Ovary (tissue), 7 donors: ENCODE measurements at regions not wholly inside any gene's neighbourhood (a gene's known extent, or its start where the extent isn't known, plus 50 kb on each side); places are given as distances from the start of the nearest gene placed in this dataset.

ENCODE experiments used
- DNase-seq, 5 donors: peaks; one replicate each; pipeline ENCODE4 v3.0.0-alpha.2; 2019 to 2020
- H3K27ac ChIP-seq, 2 donors: fragments of 200-600 bp; one replicate each; pipeline versions ENCODE4 v1.5.1 to v1.8.0; 2019 to 2022
- H3K27me3 ChIP-seq: fragments of 200-600 bp; one replicate; pipeline ENCODE4 v1.8.0; 2022
- H3K36me3 ChIP-seq: fragments of 200-600 bp; sonication (generic); one replicate; pipeline ENCODE4 v1.5.1; 2019
- H3K4me1 ChIP-seq: one replicate; pipeline ENCODE4 v1.8.1; 2013; ENCODE audit warnings: mild to moderate bottlenecking, moderate library complexity; ENCODE audit not compliant: insufficient read depth
- H3K4me3 ChIP-seq: fragments of 200-600 bp; sonication (generic); one replicate; pipeline ENCODE4 v1.5.1; 2017
- H3K9me3 ChIP-seq, 2 donors: fragments of 200-600 bp in 1 of 2; sonication (generic) in 1 of 2; one replicate each; pipeline versions ENCODE4 v1.5.1 to v1.8.1; 2013 to 2019; ENCODE audit warnings: mild to moderate bottlenecking in 1 of 2, moderate library complexity in 1 of 2
- EP300 ChIP-seq: sonication (generic); formaldehyde crosslinking; IDR thresholded peaks from one replicate; pipeline ENCODE4 v1.6.1; 2017; ENCODE audit warnings: antibody characterized with exemption
- POLR2A ChIP-seq: fragments of 450-650 bp; IDR thresholded peaks from one replicate; pipeline ENCODE4 v1.6.1; 2017; ENCODE audit warnings: antibody characterized with exemption, mild to moderate bottlenecking, moderate library complexity
- WGBS, 3 donors: extraction: QIAGEN DNeasy Blood & Tissue Kit in 1 of 3; methylation state at CpG; one replicate each; pipeline versions ENCODE4 v1.1.5 to v1.1.7; 2013 to 2017; 5-methylcytosine and 5-hydroxymethylcytosine counted together
- intact Hi-C, 4 donors: fragments of 100-400 bp; cut with DNase I; formaldehyde crosslinking; loops; one replicate each; pipeline versions ENCODE4 v1.11.0 to v1.15.1; 2022 to 2023
- TF ChIP-seq, protein P1 (sequence below), 3 donors: fragments of 450-650 bp in 2 of 3; fragments of 200-600 bp in 1 of 3; IDR thresholded peaks; one replicate each; pipeline versions ENCODE4 v1.5.1 to v1.8.0; 2016 to 2022; ENCODE audit warnings: antibody characterized with exemption in 3 of 3, mild to moderate bottlenecking in 1 of 3
- donor health status: DM: no; HTN: no; CAD: no; lungs with moderate emphysema.
- donor health status: DM: no; HTN: no; CAD: no.
- donor health status: Bipolar disorder and iron deficiency.
- donor health status: DM: no; HTN: no; CAD: no.
- donor health status: DM: yes; HTN: yes; CAD: no.

DNA sequence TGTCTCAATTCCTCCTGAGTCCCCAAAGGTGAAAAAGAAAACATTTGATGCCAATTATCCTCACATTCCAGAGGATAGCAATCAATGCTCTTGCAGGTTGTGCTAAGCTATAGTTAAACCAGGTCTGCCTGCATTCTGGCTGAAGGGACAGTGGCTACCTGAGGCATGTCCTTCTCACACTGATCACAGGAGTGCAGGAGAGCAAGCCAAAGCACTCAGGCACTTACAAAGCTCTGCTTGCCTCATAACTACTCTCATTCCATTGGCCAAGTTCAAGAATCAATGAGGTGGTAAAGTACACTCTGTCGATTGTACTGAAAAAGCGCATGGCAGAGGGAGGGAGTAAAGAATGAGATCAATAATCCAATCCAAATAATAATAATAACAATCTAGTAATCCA is 342.0 kb upstream of the PPP2R3A start:
- WGBS, 3 donors: 74 to 80% (median 78%) methylated on average over 2 of the region's 2 CpGs
- DNase-seq: no peak
- H3K27me3 ChIP-seq: no peaks in the 10 kb centered on the region
- H3K9me3 ChIP-seq: no peaks in the 10 kb centered on the region
- no peak overlapping the region for H3K27ac ChIP-seq
- no peaks in the 10 kb centered on the region for H3K36me3 ChIP-seq
- H3K4me3 ChIP-seq: no peak overlapping the region
- TF ChIP-seq, protein P1, sequence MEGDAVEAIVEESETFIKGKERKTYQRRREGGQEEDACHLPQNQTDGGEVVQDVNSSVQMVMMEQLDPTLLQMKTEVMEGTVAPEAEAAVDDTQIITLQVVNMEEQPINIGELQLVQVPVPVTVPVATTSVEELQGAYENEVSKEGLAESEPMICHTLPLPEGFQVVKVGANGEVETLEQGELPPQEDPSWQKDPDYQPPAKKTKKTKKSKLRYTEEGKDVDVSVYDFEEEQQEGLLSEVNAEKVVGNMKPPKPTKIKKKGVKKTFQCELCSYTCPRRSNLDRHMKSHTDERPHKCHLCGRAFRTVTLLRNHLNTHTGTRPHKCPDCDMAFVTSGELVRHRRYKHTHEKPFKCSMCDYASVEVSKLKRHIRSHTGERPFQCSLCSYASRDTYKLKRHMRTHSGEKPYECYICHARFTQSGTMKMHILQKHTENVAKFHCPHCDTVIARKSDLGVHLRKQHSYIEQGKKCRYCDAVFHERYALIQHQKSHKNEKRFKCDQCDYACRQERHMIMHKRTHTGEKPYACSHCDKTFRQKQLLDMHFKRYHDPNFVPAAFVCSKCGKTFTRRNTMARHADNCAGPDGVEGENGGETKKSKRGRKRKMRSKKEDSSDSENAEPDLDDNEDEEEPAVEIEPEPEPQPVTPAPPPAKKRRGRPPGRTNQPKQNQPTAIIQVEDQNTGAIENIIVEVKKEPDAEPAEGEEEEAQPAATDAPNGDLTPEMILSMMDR (IDR thresholded peaks at IDR 0.05): no peak
- TF ChIP-seq POLR2A: no peak
- TF ChIP-seq EP300: no peak
- intact Hi-C loops: no loop called here
- H3K4me1 ChIP-seq: no peaks in the 10 kb centered on the region

DNA sequence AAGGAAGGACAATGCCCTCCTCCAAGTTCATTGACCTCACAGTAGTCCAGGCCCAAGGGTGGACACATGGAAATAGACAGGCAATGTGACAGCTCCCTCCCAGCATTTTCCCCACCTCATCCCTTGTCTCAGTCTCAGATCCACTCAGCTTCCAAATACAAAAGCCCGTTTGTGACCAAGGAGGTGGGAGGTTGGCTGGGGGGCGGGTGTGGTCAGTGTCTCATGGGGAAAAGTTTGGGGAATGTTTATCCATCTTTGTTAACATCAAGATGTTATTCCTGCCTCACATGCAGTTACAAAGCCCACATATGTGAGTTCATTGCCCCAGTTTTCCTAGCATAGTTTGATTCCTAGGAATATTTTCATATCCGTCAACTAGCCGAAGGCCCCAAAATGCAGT is 338.5 kb upstream of the PPP2R3A start:
- TF ChIP-seq EP300: no peak
- no peak for TF ChIP-seq POLR2A
- TF ChIP-seq, protein P1 (IDR thresholded peaks at IDR 0.05): no peak

DNA sequence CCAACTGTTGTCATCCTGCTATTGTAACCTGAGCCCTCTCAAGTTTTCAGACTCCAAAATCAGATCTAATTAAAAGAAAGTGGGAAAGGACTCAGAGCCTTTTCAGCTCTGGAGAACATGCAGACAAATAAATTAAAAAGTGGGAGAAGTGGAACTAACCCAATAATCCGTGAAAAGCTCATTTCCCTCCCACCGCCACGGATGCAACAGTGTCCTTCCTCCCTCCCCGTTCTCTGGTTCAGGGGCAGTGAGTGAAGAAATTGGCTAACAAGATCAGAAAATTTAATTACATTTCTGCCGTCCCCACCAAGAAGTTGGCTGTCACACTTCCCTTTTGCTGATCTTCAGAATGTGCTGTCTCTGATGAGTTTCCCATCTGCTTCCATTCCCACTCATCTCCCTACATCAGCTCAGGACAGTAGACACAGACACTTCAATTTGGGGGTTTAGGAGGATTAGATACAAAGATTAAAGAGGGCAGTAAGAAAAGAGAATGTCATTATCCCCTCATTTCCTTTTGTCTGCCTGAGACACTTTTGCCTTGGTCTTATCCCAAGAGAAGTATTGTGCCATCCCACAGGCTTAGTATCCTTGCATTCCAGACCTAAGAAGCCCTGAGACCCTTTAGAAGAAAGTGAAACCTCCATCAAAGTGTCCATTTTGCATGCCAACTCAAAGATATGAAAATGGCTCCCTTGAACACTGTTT is 335.7 kb upstream of the PPP2R3A start:
- intact Hi-C loops: no loop called here
- no peak overlapping the region for H3K27ac ChIP-seq
- H3K36me3 ChIP-seq: no peaks in the 10 kb centered on the region
- no peaks in the 10 kb centered on the region for H3K4me1 ChIP-seq
- TF ChIP-seq EP300: no peak
- TF ChIP-seq, protein P1 (IDR thresholded peaks at IDR 0.05): no peak
- TF ChIP-seq POLR2A: no peak
- H3K9me3 ChIP-seq: no peaks in the 10 kb centered on the region
- no peak for DNase-seq
- 28 to 40% (median 30%) methylated on average over 5 of the region's 5 CpGs for WGBS, 3 donors
- H3K4me3 ChIP-seq: no peak overlapping the region
- H3K27me3 ChIP-seq: no peaks in the 10 kb centered on the region

More for the DNA sequence above, 338.5 kb upstream of the PPP2R3A start:
- no peaks in the 10 kb centered on the region for H3K9me3 ChIP-seq
- no peaks in the 10 kb centered on the region for H3K4me1 ChIP-seq
- no peak for DNase-seq
- 82 to 88% (median 86%) methylated on average over 4 of the region's 4 CpGs for WGBS, 3 donors
- H3K27ac ChIP-seq: no peak overlapping the region
- intact Hi-C loops: no loop called here
- H3K27me3 ChIP-seq: no peaks in the 10 kb centered on the region
- no peaks in the 10 kb centered on the region for H3K36me3 ChIP-seq
- no peak overlapping the region for H3K4me3 ChIP-seq

DNA sequence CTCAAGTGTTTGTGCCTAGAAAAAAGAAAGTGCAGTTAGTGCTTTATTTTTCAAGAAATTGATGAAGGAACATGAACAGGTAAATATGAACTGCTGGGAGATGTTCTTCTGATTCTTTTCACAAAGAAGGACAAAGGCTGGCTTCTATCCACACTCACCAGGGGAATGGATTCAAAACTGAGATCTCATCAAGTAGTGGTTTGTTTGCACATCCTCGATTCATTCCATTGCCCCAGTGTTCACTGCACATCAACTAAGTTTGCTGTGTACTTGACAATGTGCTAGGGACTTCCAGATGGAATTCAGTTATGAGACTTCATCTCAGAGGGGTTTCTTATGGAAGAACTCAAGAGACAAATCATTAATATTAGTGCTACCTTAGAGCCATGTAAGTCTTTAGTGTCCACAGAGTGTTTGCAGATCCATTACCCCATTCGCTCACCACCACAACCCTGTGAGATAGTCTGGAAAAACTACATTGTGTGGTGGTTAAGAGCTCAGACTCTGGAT is 332.9 kb upstream of the PPP2R3A start:
- no peak for DNase-seq

More for the DNA sequence above, 332.9 kb upstream of the PPP2R3A start:
- intact Hi-C loops: no loop called here
- Histone ChIP-seq H3K36me3 (no peaks in the 10 kb centered on the region), H3K27me3 (no peaks in the 10 kb centered on the region), H3K4me3 (no peak overlapping the region), H3K9me3 (no peaks in the 10 kb centered on the region), H3K27ac (no peak overlapping the region), H3K4me1 (no peaks in the 10 kb centered on the region)
- WGBS, 3 donors: 86 to 94% (median 88%) methylated on average over 2 of the region's 2 CpGs
- TF ChIP-seq POLR2A: no peak
- TF ChIP-seq, protein P1 (IDR thresholded peaks at IDR 0.05): no peak
- no peak for TF ChIP-seq EP300
